H1 (cell line): ENCODE measurements at regions not wholly inside any gene's neighbourhood (a gene's known extent, or its start where the extent isn't known, plus 50 kb on each side); places are given as distances from the start of the nearest gene placed in this dataset.
A peak's percentile ranks its signal among the peaks of the same experiment; 100 is the strongest.

Source experiments
- BRCA1 ChIP-seq: IDR thresholded peaks from 2 replicates; pipeline ENCODE4 v1.6.1; 2012; ENCODE audit warnings: low read depth, low read length, improper control_type of control experiment
- CHD1 ChIP-seq: IDR thresholded peaks from 2 replicates; pipeline ENCODE4 v1.6.1; 2012; ENCODE audit warnings: low read depth, low read length, improper control_type of control experiment
- CHD7 ChIP-seq: fragments of 300-600 bp; sonication (generic); IDR thresholded peaks from 2 replicates; pipeline ENCODE4 v1.7.1; 2012; ENCODE audit warnings: low read length, moderate library complexity, mild to moderate bottlenecking, inconsistent platforms; ENCODE audit not compliant: insufficient replicate concordance
- CTBP2 ChIP-seq: IDR thresholded peaks from 2 replicates; pipeline ENCODE4 v1.7.0; 2011; ENCODE audit warnings: borderline replicate concordance, mild to moderate bottlenecking, moderate library complexity, mixed read lengths, low read length; ENCODE audit not compliant: insufficient read depth, insufficient read length
- HDAC2 ChIP-seq, 2 experiments: fragments of 300-600 bp in 1 of 2; sonication (generic) in 1 of 2; IDR thresholded peaks; 2 replicates each; pipeline ENCODE4 v1.6.1; 2011 to 2012; ENCODE audit warnings: low read depth in 2 of 2, low read length in 2 of 2, mild to moderate bottlenecking in 2 of 2, moderate library complexity in 2 of 2, borderline replicate concordance in 1 of 2, inconsistent platforms in 1 of 2
- JUND ChIP-seq: IDR thresholded peaks from 2 replicates; pipeline ENCODE4 v1.6.1; 2011; ENCODE audit warnings: mild to moderate bottlenecking, improper control_type of control experiment, low read length
- POU5F1 ChIP-seq: IDR thresholded peaks from 2 replicates; pipeline ENCODE4 v1.6.1; 2011; ENCODE audit warnings: low read depth, mild to moderate bottlenecking, low read length, moderate library complexity
- SP1 ChIP-seq: IDR thresholded peaks from 2 replicates; pipeline ENCODE4 v1.6.1; 2011; ENCODE audit warnings: low read depth, low read length
- TCF12 ChIP-seq: IDR thresholded peaks from 2 replicates; pipeline ENCODE4 v1.6.1; 2011; ENCODE audit warnings: low read depth, mild to moderate bottlenecking, low read length

DNA sequence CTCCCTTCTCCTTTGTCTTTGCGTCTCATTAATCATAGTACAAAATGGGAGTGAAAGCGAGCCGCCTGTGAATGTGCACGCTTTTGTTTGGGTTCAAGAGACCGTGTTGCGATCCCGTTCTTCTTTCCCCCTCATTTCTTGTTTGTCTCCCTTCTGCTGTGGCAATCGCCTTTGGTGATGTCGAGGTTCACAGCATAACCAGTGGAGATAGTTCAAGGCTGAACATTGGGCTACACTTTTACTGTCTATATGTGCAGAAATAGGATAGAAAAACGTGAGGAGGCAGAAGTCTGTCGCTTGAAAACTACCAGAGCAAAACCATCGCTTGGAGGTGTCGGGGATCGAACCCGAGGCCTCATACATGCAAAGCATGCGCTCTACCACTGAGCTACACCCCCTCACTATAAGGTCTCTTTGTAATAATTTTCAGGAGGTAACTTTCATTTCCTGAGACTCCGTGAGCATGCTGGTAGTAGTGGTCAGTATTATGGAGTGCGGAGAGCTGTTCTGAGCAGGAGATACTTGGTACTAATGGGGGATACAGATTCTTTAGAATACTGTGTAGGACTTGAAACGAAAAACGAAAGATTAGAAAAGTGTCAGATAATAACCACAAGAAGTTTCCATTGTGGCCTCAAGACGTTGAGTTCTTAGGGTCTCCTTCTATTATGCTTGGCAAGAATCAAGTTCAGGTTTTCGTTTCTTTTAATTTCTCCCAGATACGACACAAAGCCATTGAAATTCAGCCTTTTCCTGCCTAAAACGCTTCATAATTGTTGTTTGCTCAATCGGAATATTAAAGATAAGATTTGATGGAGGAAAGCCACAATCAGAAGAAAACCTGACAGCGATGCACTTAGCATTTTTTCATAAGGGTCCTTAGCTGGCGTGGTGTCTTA is 106.6 kb downstream of the TRIM27 start (continued):
- no peak for TF ChIP-seq HDAC2 (IDR thresholded peaks at IDR 0.05; ENCODE audit: borderline replicate concordance in 1 of 2, low read depth in 2 of 2, low read length in 2 of 2)
- no peak for TF ChIP-seq SP1
- no peak for TF ChIP-seq BRCA1
- no peak for TF ChIP-seq TCF12
- no peak for TF ChIP-seq CHD7
- 0 out of 2 replicates have a peak, but pooled peaks have one; percentile 13 for TF ChIP-seq POU5F1
- TF ChIP-seq CTBP2, result no peak
- TF ChIP-seq CHD1, result no peak
- no peak for TF ChIP-seq JUND
